Brain microvascular endothelial cell (primary cell): ENCODE measurements at regions not wholly inside any gene's neighbourhood (a gene's known extent, or its start where the extent isn't known, plus 50 kb on each side); places are given as distances from the start of the nearest gene placed in this dataset.

Experiments used
- DNase-seq: peaks from one replicate; pipeline ENCODE4 v3.0.0-alpha.2; 2020
- H3K27ac ChIP-seq: fragments of 250-450 bp; sonication (Bioruptor Pico); 2 replicates; pipeline ENCODE4 v1.5.1; 2020; ENCODE audit warnings: mild to moderate bottlenecking, moderate library complexity
- H3K27me3 ChIP-seq: fragments of 250-450 bp; sonication (Bioruptor Pico); replicated peaks from 2 replicates; pipeline ENCODE4 v1.5.1; 2020; ENCODE audit warnings: mild to moderate bottlenecking
- H3K36me3 ChIP-seq: fragments of 250-450 bp; sonication (Bioruptor Pico); replicated peaks from 2 replicates; pipeline ENCODE4 v1.5.1; 2020; ENCODE audit warnings: mild to moderate bottlenecking
- H3K4me3 ChIP-seq: 2 replicates; pipeline ENCODE4 v1.5.1; 2011; ENCODE audit warnings: low read depth, mild to moderate bottlenecking, control low read depth, low read length, moderate library complexity
- CTCF ChIP-seq: IDR thresholded peaks from 2 replicates; pipeline ENCODE4 v1.5.1; 2011; ENCODE audit warnings: low read depth, mild to moderate bottlenecking, moderate library complexity, low read length, control low read depth, inconsistent platforms; ENCODE audit errors: missing control alignments
- in situ Hi-C: cut with HindIII; loops from 2 replicates; pipeline ENCODE4 v1.10.0; 2017; ENCODE audit warnings: low sequenced_read_pairs, low pct_ligation_motif_present

GRCh38 chr5:61263561-61264272, 68.3 kb upstream of the ZSWIM6 start:
- H3K27ac ChIP-seq: no peak overlapping the region
- DNase-seq: no peak
- no peak for TF ChIP-seq CTCF
- in situ Hi-C loops: no loop called here
- no peak overlapping the region for H3K4me3 ChIP-seq
- H3K36me3 ChIP-seq: no peaks in the 10 kb centered on the region
- H3K27me3 ChIP-seq: no peaks in the 10 kb centered on the region

GRCh38 chr5:61264273-61264661, 67.8 kb upstream of the ZSWIM6 start:
- no peak overlapping the region for H3K27ac ChIP-seq
- TF ChIP-seq CTCF: no peak
- H3K27me3 ChIP-seq: no peaks in the 10 kb centered on the region
- no peak for DNase-seq
- in situ Hi-C loops: no loop called here
- H3K4me3 ChIP-seq: no peak overlapping the region
- H3K36me3 ChIP-seq: no peaks in the 10 kb centered on the region

- no peak overlapping the region for H3K4me3 ChIP-seq
- H3K27ac ChIP-seq: no peak overlapping the region
- no peak for TF ChIP-seq CTCF
- H3K36me3 ChIP-seq: no peaks in the 10 kb centered on the region
- no peaks in the 10 kb centered on the region for H3K27me3 ChIP-seq
- in situ Hi-C loops: no loop called here
- no peak for DNase-seq
Observed at GRCh38 chr5:61267116-61267515, 64.9 kb upstream of the ZSWIM6 start.

GRCh38 chr5:61268871-61269270, 63.2 kb upstream of the ZSWIM6 start:
- TF ChIP-seq CTCF: no peak
- Histone ChIP-seq H3K4me3 (no peak overlapping the region), H3K27ac (no peak overlapping the region), H3K36me3 (no peaks in the 10 kb centered on the region), H3K27me3 (no peaks in the 10 kb centered on the region)
- in situ Hi-C loops: no loop called here
- DNase-seq: no peak

GRCh38 chr5:61270510-61271165, 61.4 kb upstream of the ZSWIM6 start:
- Histone ChIP-seq H3K36me3 (no peaks in the 10 kb centered on the region), H3K27ac (no peak overlapping the region), H3K4me3 (no peak overlapping the region), H3K27me3 (no peaks in the 10 kb centered on the region)
- no peak for DNase-seq
- in situ Hi-C loops: no loop called here
- no peak for TF ChIP-seq CTCF

- H3K4me3 ChIP-seq: no peak overlapping the region
- DNase-seq: no peak
- no peaks in the 10 kb centered on the region for H3K27me3 ChIP-seq
- H3K36me3 ChIP-seq: no peaks in the 10 kb centered on the region
- no peak overlapping the region for H3K27ac ChIP-seq
- in situ Hi-C loops: no loop called here
- TF ChIP-seq CTCF: no peak
Observed at GRCh38 chr5:61272688-61273087, 59.4 kb upstream of the ZSWIM6 start.
